Astrocyte (in vitro differentiated cells and primary cell): ENCODE measurements at regions not wholly inside any gene's neighbourhood (a gene's known extent, or its start where the extent isn't known, plus 50 kb on each side); places are given as distances from the start of the nearest gene placed in this dataset.

Experiments
- EZH2 ChIP-seq: IDR thresholded peaks from 2 replicates; pipeline ENCODE4 v1.6.1; 2012; ENCODE audit warnings: mild to moderate bottlenecking, low read length, inconsistent platforms; ENCODE audit not compliant: insufficient read depth
- TF ChIP-seq, protein P1 (sequence below): IDR thresholded peaks from 2 replicates; pipeline ENCODE4 v1.5.1; 2011; ENCODE audit warnings: low read depth, mild to moderate bottlenecking, inconsistent platforms, low read length, moderate library complexity; ENCODE audit not compliant: insufficient read depth

DNA sequence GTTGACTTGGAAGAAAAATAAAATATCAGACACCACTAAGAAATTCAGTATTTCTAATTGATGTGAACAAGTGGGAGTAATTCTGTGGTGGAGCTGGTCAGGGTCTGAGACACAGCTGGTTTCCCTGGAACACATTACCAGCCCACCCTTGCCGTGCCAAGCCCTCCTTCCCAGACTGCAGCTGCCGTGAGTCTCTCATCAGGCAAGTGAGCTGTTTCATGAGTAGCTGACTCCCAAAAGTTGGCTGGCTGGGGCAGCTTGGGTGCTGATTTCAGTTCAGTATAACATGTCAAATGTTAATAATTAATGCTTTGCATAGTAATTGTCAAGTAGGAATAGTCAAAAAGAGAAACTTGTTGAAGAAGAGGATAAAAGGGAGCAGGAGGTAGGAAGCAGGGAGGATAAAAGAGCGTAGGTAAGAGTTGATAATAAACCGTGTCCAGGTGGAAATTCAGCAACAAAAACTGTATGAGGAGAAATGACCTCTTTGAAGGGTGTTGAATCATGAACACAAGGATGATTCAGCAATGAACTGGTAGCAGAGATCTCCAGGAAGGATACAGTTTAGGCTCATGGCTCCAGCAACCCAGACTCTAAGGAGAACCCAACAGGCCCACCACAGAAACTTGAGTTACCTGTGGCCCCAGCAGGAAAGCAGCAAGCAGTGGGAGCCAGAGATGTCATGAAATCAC, 110.9 kb upstream of the SSTR4 start:
- TF ChIP-seq EZH2: no peak
- TF ChIP-seq, protein P1, sequence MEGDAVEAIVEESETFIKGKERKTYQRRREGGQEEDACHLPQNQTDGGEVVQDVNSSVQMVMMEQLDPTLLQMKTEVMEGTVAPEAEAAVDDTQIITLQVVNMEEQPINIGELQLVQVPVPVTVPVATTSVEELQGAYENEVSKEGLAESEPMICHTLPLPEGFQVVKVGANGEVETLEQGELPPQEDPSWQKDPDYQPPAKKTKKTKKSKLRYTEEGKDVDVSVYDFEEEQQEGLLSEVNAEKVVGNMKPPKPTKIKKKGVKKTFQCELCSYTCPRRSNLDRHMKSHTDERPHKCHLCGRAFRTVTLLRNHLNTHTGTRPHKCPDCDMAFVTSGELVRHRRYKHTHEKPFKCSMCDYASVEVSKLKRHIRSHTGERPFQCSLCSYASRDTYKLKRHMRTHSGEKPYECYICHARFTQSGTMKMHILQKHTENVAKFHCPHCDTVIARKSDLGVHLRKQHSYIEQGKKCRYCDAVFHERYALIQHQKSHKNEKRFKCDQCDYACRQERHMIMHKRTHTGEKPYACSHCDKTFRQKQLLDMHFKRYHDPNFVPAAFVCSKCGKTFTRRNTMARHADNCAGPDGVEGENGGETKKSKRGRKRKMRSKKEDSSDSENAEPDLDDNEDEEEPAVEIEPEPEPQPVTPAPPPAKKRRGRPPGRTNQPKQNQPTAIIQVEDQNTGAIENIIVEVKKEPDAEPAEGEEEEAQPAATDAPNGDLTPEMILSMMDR: no peak
